PC-3 (cell line): ENCODE measurements at regions not wholly inside any gene's neighbourhood (a gene's known extent, or its start where the extent isn't known, plus 50 kb on each side); places are given as distances from the start of the nearest gene placed in this dataset.

Experiments
- ATAC-seq: fragments of 200-7000 bp; cut with Tn5 transposase; 2 replicates; pipeline ENCODE4 v1.9.1; 2020; ENCODE audit warnings: mild to moderate bottlenecking, moderate library complexity
- BruUV-seq: library from RNA; stranded (reverse); fragments of 400-500 nt; replicated peaks from 2 replicates; lab custom pipeline; 2021; lab: Mats Ljungman, UMichigan
- CTCF ChIA-PET: fragments of 300-600 bp; sonication (Branson Sonifier 250); formaldehyde crosslinking; loops from one replicate; lab custom pipeline; 2022; ENCODE audit warnings: antibody characterized with exemption; lab: Charles Lee
- POLR2A ChIA-PET: fragments of 300-600 bp; sonication (Branson Sonifier 250); formaldehyde crosslinking; loops from one replicate; lab custom pipeline; 2022; ENCODE audit warnings: antibody characterized with exemption; ENCODE audit not compliant: unreplicated experiment; lab: Charles Lee
- DNase-seq: peaks from one replicate; pipeline ENCODE4 v3.0.0-alpha.2; 2015
- H2AFZ ChIP-seq: fragments of 300-600 bp; sonication (generic); 2 replicates; pipeline ENCODE4 v1.6.0; 2016; ENCODE audit warnings: antibody characterized with exemption, low read length
- H3F3A ChIP-seq: fragments of 300-600 bp; sonication (generic); one replicate; pipeline ENCODE4 v1.6.0; 2017; ENCODE audit warnings: antibody characterized with exemption, low read length, control low read depth, mild to moderate bottlenecking; ENCODE audit not compliant: unreplicated experiment
- H3K27ac ChIP-seq: fragments of 300-600 bp; sonication (generic); 2 replicates; pipeline ENCODE4 v1.5.1; 2016; ENCODE audit warnings: mild to moderate bottlenecking, low read length
- H3K27me3 ChIP-seq: fragments of 300-600 bp; sonication (generic); 2 replicates; pipeline ENCODE4 v1.6.1; 2016; ENCODE audit warnings: low read length, mixed read lengths
- H3K36me3 ChIP-seq: fragments of 300-600 bp; sonication (generic); 2 replicates; pipeline ENCODE4 v1.6.1; 2016; ENCODE audit warnings: low read depth, mixed run types, low read length, mixed read lengths
- H3K4me1 ChIP-seq: fragments of 300-600 bp; sonication (generic); 2 replicates; pipeline ENCODE4 v1.5.1; 2016; ENCODE audit warnings: low read length; ENCODE audit not compliant: insufficient read depth
- H3K4me2 ChIP-seq: fragments of 300-600 bp; sonication (generic); 2 replicates; pipeline ENCODE4 v1.6.0; 2016; ENCODE audit warnings: low read length
- H3K4me3 ChIP-seq: fragments of 300-600 bp; sonication (generic); 2 replicates; pipeline ENCODE4 v1.5.1; 2016; ENCODE audit warnings: mild to moderate bottlenecking, low read length, mixed read lengths
- H3K79me2 ChIP-seq: fragments of 300-600 bp; sonication (generic); 2 replicates; pipeline ENCODE4 v1.6.1; 2017; ENCODE audit warnings: low read length, mixed read lengths
- H3K9ac ChIP-seq: fragments of 300-600 bp; sonication (generic); 2 replicates; pipeline ENCODE4 v1.6.0; 2016; ENCODE audit warnings: mild to moderate bottlenecking, low read length
- H3K9me2 ChIP-seq: fragments of 300-600 bp; sonication (generic); replicated peaks from 2 replicates; pipeline ENCODE4 v1.6.1; 2016; ENCODE audit warnings: mixed run types, low read length, mixed read lengths
- H3K9me3 ChIP-seq: fragments of 300-600 bp; sonication (generic); 2 replicates; pipeline ENCODE4 v1.6.1; 2016; ENCODE audit warnings: low read length, mixed read lengths
- H4K20me1 ChIP-seq: fragments of 300-600 bp; sonication (generic); 2 replicates; pipeline ENCODE4 v1.6.1; 2016; ENCODE audit warnings: low read length, mixed read lengths
- EZH2 ChIP-seq: fragments of 300-600 bp; sonication (generic); IDR thresholded peaks from one replicate; pipeline ENCODE4 v1.6.1; 2017; ENCODE audit warnings: antibody characterized with exemption, mild to moderate bottlenecking, low read length; ENCODE audit not compliant: unreplicated experiment
- EZH2phosphoT487 ChIP-seq: fragments of 300-600 bp; sonication (generic); IDR thresholded peaks from 2 replicates; pipeline ENCODE4 v1.6.1; 2018; ENCODE audit warnings: mild to moderate bottlenecking, antibody characterized with exemption, low read length, borderline replicate concordance
- intact Hi-C: fragments of 100-400 bp; cut with micrococcal nuclease; formaldehyde crosslinking; loops from 2 replicates; pipeline ENCODE4 v1.9.0; 2023
- TF ChIP-seq, protein P1 (sequence below): fragments of 300-600 bp; sonication (generic); conservative IDR thresholded peaks from 2 replicates; pipeline ENCODE4 v1.5.1; 2017; ENCODE audit warnings: antibody characterized with exemption, low read depth, mild to moderate bottlenecking, low read length

DNA sequence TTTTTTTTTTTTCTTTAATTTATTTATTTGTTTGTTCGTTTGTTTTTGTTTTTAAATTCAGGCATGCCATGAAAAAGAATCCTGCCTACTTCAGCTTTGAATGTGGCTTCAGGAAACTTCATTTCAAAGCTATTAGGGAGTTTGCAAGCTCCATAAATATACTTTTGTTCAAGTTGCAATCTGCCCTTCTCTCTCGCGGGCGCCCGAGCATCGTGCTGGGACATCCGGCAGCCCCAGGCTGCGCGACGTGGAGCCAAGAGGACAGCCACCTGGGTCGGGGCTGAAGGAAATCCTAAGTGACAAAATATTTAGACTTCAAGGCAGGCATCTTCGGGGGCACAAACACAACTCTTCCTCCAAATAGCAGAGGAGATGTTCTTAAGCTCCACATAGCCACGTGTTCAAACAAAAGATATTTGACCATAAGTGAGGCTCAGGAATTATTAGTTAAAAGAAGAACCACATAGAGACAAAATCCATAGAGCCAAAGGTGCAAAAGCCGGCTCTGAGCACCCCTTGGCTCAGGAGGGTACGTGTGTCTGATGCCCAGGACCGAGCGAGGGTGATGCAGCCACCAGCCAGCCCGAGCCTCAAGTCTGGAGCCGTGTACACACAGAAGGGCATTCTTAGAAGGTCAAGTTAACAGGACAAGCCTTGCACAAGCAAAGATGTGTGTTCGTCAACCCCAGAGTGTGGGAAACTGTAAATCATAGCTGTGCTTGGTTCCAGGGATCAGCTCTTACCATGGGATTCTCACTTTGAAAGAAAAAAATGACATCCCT is 256.5 kb upstream of the SALL3 start:
- TF ChIP-seq EZH2phosphoT487 (no peak), EZH2 (no peak)
- TF ChIP-seq, protein P1, sequence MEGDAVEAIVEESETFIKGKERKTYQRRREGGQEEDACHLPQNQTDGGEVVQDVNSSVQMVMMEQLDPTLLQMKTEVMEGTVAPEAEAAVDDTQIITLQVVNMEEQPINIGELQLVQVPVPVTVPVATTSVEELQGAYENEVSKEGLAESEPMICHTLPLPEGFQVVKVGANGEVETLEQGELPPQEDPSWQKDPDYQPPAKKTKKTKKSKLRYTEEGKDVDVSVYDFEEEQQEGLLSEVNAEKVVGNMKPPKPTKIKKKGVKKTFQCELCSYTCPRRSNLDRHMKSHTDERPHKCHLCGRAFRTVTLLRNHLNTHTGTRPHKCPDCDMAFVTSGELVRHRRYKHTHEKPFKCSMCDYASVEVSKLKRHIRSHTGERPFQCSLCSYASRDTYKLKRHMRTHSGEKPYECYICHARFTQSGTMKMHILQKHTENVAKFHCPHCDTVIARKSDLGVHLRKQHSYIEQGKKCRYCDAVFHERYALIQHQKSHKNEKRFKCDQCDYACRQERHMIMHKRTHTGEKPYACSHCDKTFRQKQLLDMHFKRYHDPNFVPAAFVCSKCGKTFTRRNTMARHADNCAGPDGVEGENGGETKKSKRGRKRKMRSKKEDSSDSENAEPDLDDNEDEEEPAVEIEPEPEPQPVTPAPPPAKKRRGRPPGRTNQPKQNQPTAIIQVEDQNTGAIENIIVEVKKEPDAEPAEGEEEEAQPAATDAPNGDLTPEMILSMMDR, result no peak
- no peak overlapping the region for H3K27ac ChIP-seq
- H3K4me1 ChIP-seq, result no peaks in the 10 kb centered on the region
- DNase-seq (no peak), ATAC-seq (no peak)
- H3K79me2 ChIP-seq, result no peaks in the 10 kb centered on the region
- H4K20me1 ChIP-seq, result no peaks in the 10 kb centered on the region
- CTCF ChIA-PET, result no interaction called here
- POLR2A ChIA-PET, result no interaction called here
- no TSS peak for BruUV-seq
- no peak overlapping the region for H3K4me3 ChIP-seq
- H3K9ac ChIP-seq, result no peak overlapping the region
- H3K4me2 ChIP-seq, result no peak overlapping the region
- no peaks in the 10 kb centered on the region for H3K9me3 ChIP-seq
- intact Hi-C loops, result no loop called here
- peaks cover 83% of the 10 kb centered on the region for H3K27me3 ChIP-seq
- no peaks in the 10 kb centered on the region for H3K9me2 ChIP-seq
- no peaks in the 10 kb centered on the region for H3F3A ChIP-seq
- H2AFZ ChIP-seq, result no peak overlapping the region
- H3K36me3 ChIP-seq, result no peaks in the 10 kb centered on the region

DNA sequence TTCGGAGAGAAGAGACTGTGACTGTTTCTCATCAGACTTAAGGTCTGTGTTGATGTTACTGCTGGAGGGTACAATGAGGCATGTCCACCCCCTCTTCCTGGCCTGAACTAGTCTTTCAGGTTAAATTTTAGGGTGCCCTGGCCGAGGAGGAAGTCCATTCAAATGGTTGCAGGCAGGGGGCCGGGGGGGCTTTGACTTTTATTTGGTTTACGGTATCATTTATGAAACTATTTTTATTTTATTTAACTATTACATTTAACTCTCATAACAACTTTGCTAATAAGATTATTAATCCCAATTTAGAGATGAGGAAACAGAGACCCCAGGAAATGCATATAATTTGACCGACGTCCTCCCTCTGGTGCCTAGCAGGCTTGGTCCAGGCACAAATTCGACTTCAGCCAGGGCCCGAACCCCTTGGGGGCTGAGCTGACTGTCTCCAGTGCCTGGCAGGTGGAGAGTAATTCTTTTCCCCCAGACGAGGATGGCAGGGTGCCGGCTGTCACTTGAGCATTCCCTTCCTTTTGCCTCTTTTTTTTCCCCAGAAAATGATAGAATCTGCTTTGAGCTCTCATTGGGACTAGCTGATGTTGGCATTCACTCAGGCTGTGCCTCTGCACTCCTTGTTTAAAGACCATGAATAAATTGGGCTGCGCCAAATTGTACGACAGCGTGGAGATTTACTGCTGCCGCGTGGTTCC is 255.3 kb upstream of the SALL3 start:
- Histone ChIP-seq H3K4me3 (no peak overlapping the region), H3K27me3 (peaks cover 89% of the 10 kb centered on the region), H4K20me1 (no peaks in the 10 kb centered on the region), H3K79me2 (no peaks in the 10 kb centered on the region), H3K9me3 (no peaks in the 10 kb centered on the region), H3K4me2 (no peak overlapping the region), H3K9me2 (no peaks in the 10 kb centered on the region), H3F3A (no peaks in the 10 kb centered on the region), H3K36me3 (no peaks in the 10 kb centered on the region), H3K27ac (no peak overlapping the region), H3K4me1 (no peaks in the 10 kb centered on the region), H2AFZ (no peak overlapping the region), H3K9ac (no peak overlapping the region)
- intact Hi-C loops, result no loop called here
- ATAC-seq (no peak), DNase-seq (no peak)
- POLR2A ChIA-PET, result no interaction called here
- no peak for TF ChIP-seq EZH2
- no TSS peak for BruUV-seq
- CTCF ChIA-PET, result no interaction called here

DNA sequence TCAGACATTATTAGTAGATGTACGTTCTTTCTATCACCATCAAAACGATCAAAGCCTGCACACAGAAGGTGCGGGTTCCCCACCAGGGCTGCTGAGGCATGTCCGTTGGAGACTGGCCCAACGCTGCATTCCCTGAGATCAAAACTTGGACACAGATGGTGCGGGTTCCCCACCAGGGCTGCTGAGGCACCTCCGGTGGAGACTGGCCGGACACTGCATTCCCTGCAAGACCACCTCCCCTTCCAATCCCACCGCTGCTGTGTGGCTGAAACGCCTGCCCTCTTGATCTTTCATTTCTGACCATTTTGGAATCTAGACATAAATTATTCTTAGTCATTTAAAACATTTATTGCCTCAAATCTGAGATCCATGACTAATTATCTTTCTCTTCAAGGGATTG is 254.2 kb upstream of the SALL3 start:
- Histone ChIP-seq H3K9me2 (no peaks in the 10 kb centered on the region), H3K4me3 (no peak overlapping the region), H4K20me1 (no peaks in the 10 kb centered on the region), H2AFZ (no peak overlapping the region), H3K36me3 (no peaks in the 10 kb centered on the region), H3K4me1 (no peaks in the 10 kb centered on the region), H3K27me3 (peaks cover 88% of the 10 kb centered on the region), H3K4me2 (no peak overlapping the region), H3K27ac (no peak overlapping the region), H3K9ac (no peak overlapping the region), H3F3A (no peaks in the 10 kb centered on the region), H3K9me3 (no peaks in the 10 kb centered on the region), H3K79me2 (no peaks in the 10 kb centered on the region)
- intact Hi-C loops, result no loop called here
- no peak for DNase-seq
- ChIA-PET POLR2A (no interaction called here), CTCF (no interaction called here)
- TF ChIP-seq, protein P1, result no peak
- TF ChIP-seq EZH2, result no peak
- no TSS peak for BruUV-seq
- no peak for ATAC-seq
